H9 (cell line): ENCODE measurements at regions not wholly inside any gene's neighbourhood (a gene's known extent, or its start where the extent isn't known, plus 50 kb on each side); places are given as distances from the start of the nearest gene placed in this dataset.

ENCODE experiments used
- DNase-seq: peaks from one replicate; pipeline ENCODE4 v3.0.0-alpha.2; 2017
- H2AFZ ChIP-seq: one replicate; pipeline ENCODE4 v1.6.1; 2013; ENCODE audit warnings: mild to moderate bottlenecking, low read length, control low read depth, moderate library complexity
- H2AK5ac ChIP-seq: 2 replicates; pipeline ENCODE4 v1.6.1; 2013; ENCODE audit warnings: low read length, control low read depth, mixed read lengths; ENCODE audit not compliant: insufficient read length
- H2BK120ac ChIP-seq: one replicate; pipeline ENCODE4 v1.6.1; 2013; ENCODE audit warnings: low read depth, mild to moderate bottlenecking, low read length, control low read depth, inconsistent platforms; ENCODE audit not compliant: poor library complexity, severe bottlenecking
- H2BK12ac ChIP-seq: 2 replicates; pipeline ENCODE4 v1.6.1; 2013; ENCODE audit warnings: low read length, control low read depth, mixed read lengths, low read depth; ENCODE audit not compliant: insufficient read length
- H2BK15ac ChIP-seq: 2 replicates; pipeline ENCODE4 v1.6.1; 2013; ENCODE audit warnings: low read depth, low read length, control low read depth
- H2BK20ac ChIP-seq: one replicate; pipeline ENCODE4 v1.6.1; 2013; ENCODE audit warnings: low read depth, mild to moderate bottlenecking, low read length, control low read depth, inconsistent platforms; ENCODE audit not compliant: poor library complexity, severe bottlenecking
- H2BK5ac ChIP-seq: 2 replicates; pipeline ENCODE4 v1.6.1; 2013; ENCODE audit warnings: low read length, control low read depth, mixed read lengths; ENCODE audit not compliant: insufficient read length
- H3K14ac ChIP-seq: 2 replicates; pipeline ENCODE4 v1.6.1; 2013; ENCODE audit warnings: low read length, control low read depth; ENCODE audit not compliant: insufficient read depth
- H3K18ac ChIP-seq: 2 replicates; pipeline ENCODE4 v1.6.1; 2013; ENCODE audit warnings: low read depth, mild to moderate bottlenecking, mixed read lengths, low read length, control low read depth; ENCODE audit not compliant: insufficient read length
- H3K23ac ChIP-seq: 2 replicates; pipeline ENCODE4 v1.6.1; 2013; ENCODE audit warnings: low read length, control low read depth, mixed read lengths, low read depth; ENCODE audit not compliant: insufficient read length
- H3K23me2 ChIP-seq: 2 replicates; pipeline ENCODE4 v1.6.1; 2013; ENCODE audit warnings: low read depth, mild to moderate bottlenecking, mixed read lengths, low read length, control low read depth; ENCODE audit not compliant: insufficient read length, poor library complexity, severe bottlenecking
- H3K27ac ChIP-seq: 2 replicates; pipeline ENCODE4 v1.5.1; 2013; ENCODE audit warnings: low read length, control low read depth, mixed read lengths, low read depth; ENCODE audit not compliant: insufficient read length
- H3K27me3 ChIP-seq: 2 replicates; pipeline ENCODE4 v1.6.1; 2013; ENCODE audit warnings: low read length, control low read depth, inconsistent platforms; ENCODE audit not compliant: insufficient read depth
- H3K4ac ChIP-seq: 2 replicates; pipeline ENCODE4 v1.6.1; 2013; ENCODE audit warnings: low read depth, mild to moderate bottlenecking, control low read depth, inconsistent platforms, low read length, moderate library complexity
- H3K4me1 ChIP-seq: 2 replicates; pipeline ENCODE4 v1.6.1; 2013; ENCODE audit warnings: low read length, control low read depth, inconsistent platforms; ENCODE audit not compliant: insufficient read depth
- H3K4me2 ChIP-seq: 2 replicates; pipeline ENCODE4 v1.6.1; 2013; ENCODE audit warnings: low read length, control low read depth, mixed read lengths; ENCODE audit not compliant: insufficient read length, insufficient read depth
- H3K56ac ChIP-seq: 2 replicates; pipeline ENCODE4 v1.6.1; 2013; ENCODE audit warnings: low read depth, mild to moderate bottlenecking, mixed read lengths, low read length, control low read depth; ENCODE audit not compliant: insufficient read length
- H3K79me1 ChIP-seq: 2 replicates; pipeline ENCODE4 v1.6.1; 2013; ENCODE audit warnings: low read depth, mild to moderate bottlenecking, moderate library complexity, low read length, control low read depth, inconsistent platforms; ENCODE audit not compliant: insufficient read depth, poor library complexity, severe bottlenecking
- H3K79me2 ChIP-seq: 2 replicates; pipeline ENCODE4 v1.6.1; 2013; ENCODE audit warnings: low read length, control low read depth, inconsistent platforms; ENCODE audit not compliant: insufficient read depth
- H3K9ac ChIP-seq: 2 replicates; pipeline ENCODE4 v1.6.1; 2013; ENCODE audit warnings: low read length, control low read depth, mixed read lengths; ENCODE audit not compliant: insufficient read length; ENCODE audit errors: extremely low read depth
- H3K9me3 ChIP-seq: one replicate; pipeline ENCODE4 v1.6.1; 2013; ENCODE audit warnings: low read depth, low read length, inconsistent platforms; ENCODE audit not compliant: control insufficient read depth
- H3T11ph ChIP-seq: one replicate; pipeline ENCODE4 v1.6.1; 2013; ENCODE audit warnings: mild to moderate bottlenecking, low read length, control low read depth, inconsistent platforms
- H4K20me1 ChIP-seq: one replicate; pipeline ENCODE4 v1.6.1; 2013; ENCODE audit not compliant: control insufficient read depth, insufficient read length, insufficient read depth
- H4K5ac ChIP-seq: 2 replicates; pipeline ENCODE4 v1.6.1; 2013; ENCODE audit warnings: low read depth, mild to moderate bottlenecking, mixed read lengths, low read length, control low read depth; ENCODE audit not compliant: insufficient read length
- H4K8ac ChIP-seq: replicated peaks from 2 replicates; pipeline ENCODE4 v1.6.1; 2013; ENCODE audit warnings: low read length, control low read depth, mixed read lengths, low read depth; ENCODE audit not compliant: insufficient read length
- H4K91ac ChIP-seq: 2 replicates; pipeline ENCODE4 v1.6.1; 2013; ENCODE audit warnings: low read depth, mild to moderate bottlenecking, moderate library complexity, mixed read lengths, low read length, control low read depth; ENCODE audit not compliant: insufficient read length
- H3K27ac Mint-ChIP-seq, 3 experiments: 2 replicates in 2 of 3; 3 replicates in 1 of 3; pipeline ENCODE4 v1.8.0; 2020 to 2021; ENCODE audit warnings: mixed read lengths in 3 of 3, mild to moderate bottlenecking in 1 of 3, moderate library complexity in 1 of 3
- H3K27me3 Mint-ChIP-seq: 2 replicates; pipeline ENCODE4 v1.8.0; 2021; ENCODE audit warnings: low read depth, mild to moderate bottlenecking, moderate library complexity, mixed read lengths
- H3K36me3 Mint-ChIP-seq, 3 experiments: 2 replicates in 2 of 3; 3 replicates in 1 of 3; pipeline ENCODE4 v1.8.0; 2020 to 2021; ENCODE audit warnings: low read depth in 3 of 3, mixed read lengths in 3 of 3; ENCODE audit not compliant: insufficient read depth in 1 of 3
- H3K4me1 Mint-ChIP-seq, 2 experiments: 2 replicates each; pipeline ENCODE4 v1.8.0; 2020; ENCODE audit warnings: mixed read lengths in 2 of 2
- H3K4me3 Mint-ChIP-seq, 2 experiments: 2 replicates in 1 of 2; 3 replicates in 1 of 2; pipeline ENCODE4 v1.8.0; 2020 to 2021; ENCODE audit warnings: mild to moderate bottlenecking in 2 of 2, mixed read lengths in 2 of 2, moderate library complexity in 1 of 2
- H3K9me3 Mint-ChIP-seq, 2 experiments: 2 replicates in 1 of 2; 3 replicates in 1 of 2; pipeline ENCODE4 v1.8.0; 2020; ENCODE audit warnings: mild to moderate bottlenecking in 2 of 2, mixed read lengths in 2 of 2, moderate library complexity in 1 of 2
- CTCF ChIP-seq: fragments of 200-600 bp; sonication (generic); conservative IDR thresholded peaks from 3 replicates; pipeline ENCODE4 v1.8.0; 2021; ENCODE audit warnings: antibody characterized with exemption, mild to moderate bottlenecking
- WGBS: extraction: QIAGEN DNeasy Blood & Tissue Kit; methylation state at CpG from one replicate; pipeline ENCODE4 v1.1.7; 2013; ENCODE audit warnings: missing lambda C conversion rate, low lambda C conversion rate, mixed read lengths; ENCODE audit not compliant: insufficient read length; ENCODE audit errors: extremely low coverage; 5-methylcytosine and 5-hydroxymethylcytosine counted together

- Histone ChIP-seq H2BK15ac (no peak overlapping the region; the same call in 1 of the 2 replicates), H3K27me3 (no peaks in the 10 kb centered on the region), H3K4me2 (no peak overlapping the region), H2AK5ac (no peak overlapping the region), H4K20me1 (no peaks in the 10 kb centered on the region), H3K9me3 (no peaks in the 10 kb centered on the region), H3K4ac (no peak overlapping the region), H3T11ph (no peak overlapping the region), H3K14ac (no peak overlapping the region), H3K23me2 (no peaks in the 10 kb centered on the region), H3K4me1 (no peaks in the 10 kb centered on the region), H2BK5ac (no peak overlapping the region), H2BK120ac (no peak overlapping the region), H2BK20ac (no peak overlapping the region), H3K23ac (no peak overlapping the region), H3K79me2 (no peaks in the 10 kb centered on the region), H3K9ac (no peak overlapping the region), H3K79me1 (no peaks in the 10 kb centered on the region), H2AFZ (no peak overlapping the region), H4K91ac (no peak overlapping the region), H2BK12ac (no peak overlapping the region), H3K56ac (no peak overlapping the region), H3K27ac (no peak overlapping the region), H4K5ac (no peak overlapping the region), H4K8ac (no peak overlapping the region), H3K18ac (no peak overlapping the region)
- H3K27ac Mint-ChIP-seq, result no peak overlapping the region
- TF ChIP-seq CTCF, result no peak
- no peak for DNase-seq
- H3K9me3 Mint-ChIP-seq, result no peaks in the 10 kb centered on the region
- WGBS, result no CpG with 5 or more reads among the region's 8 CpGs
- H3K4me3 Mint-ChIP-seq, result no peak overlapping the region
- peaks cover 22% of the 10 kb centered on the region for H3K27me3 Mint-ChIP-seq
- no peaks in the 10 kb centered on the region for H3K36me3 Mint-ChIP-seq
- H3K4me1 Mint-ChIP-seq, result peaks cover 11 to 26% of the 10 kb centered on the region in 2 experiments
These were observed 186.0 kb upstream of the RPL38 start for GRCh38 chr17:74017466-74017865.
